K562 (cell line): ENCODE measurements at regions not wholly inside any gene's neighbourhood (a gene's known extent, or its start where the extent isn't known, plus 50 kb on each side); places are given as distances from the start of the nearest gene placed in this dataset.
A peak's percentile ranks its signal among the peaks of the same experiment; 100 is the strongest.

Experiments
- CBX3 ChIP-seq, 2 experiments: IDR thresholded peaks; 1 replicate in 1 of 2; 2 replicates in 1 of 2; pipeline ENCODE4 v1.6.1; 2012; ENCODE audit warnings: inconsistent platforms in 2 of 2, low read length in 2 of 2, borderline replicate concordance in 1 of 2, control low read depth in 1 of 2
- CBX5 ChIP-seq: IDR thresholded peaks from 2 replicates; pipeline ENCODE4 v1.6.1; 2014; ENCODE audit warnings: low read depth, borderline replicate concordance
- DDX20 ChIP-seq: fragments of 450-650 bp; IDR thresholded peaks from 2 replicates; pipeline ENCODE4 v1.6.1; 2016; ENCODE audit warnings: missing genetic modification characterization, low read depth, mild to moderate bottlenecking, missing compliant biosample characterization, moderate library complexity
- FOXM1 ChIP-seq, 2 experiments: fragments of 450-650 bp in 1 of 2; sonication (generic) in 1 of 2; formaldehyde crosslinking in 1 of 2; IDR thresholded peaks; 2 replicates each; pipeline versions ENCODE4 v1.6.1 to v1.9.0; 2017 to 2022; ENCODE audit warnings: low read depth in 2 of 2, mild to moderate bottlenecking in 2 of 2, missing genetic modification reagents in 1 of 2, moderate library complexity in 1 of 2
- JUND ChIP-seq, 2 experiments: IDR thresholded peaks; 2 replicates in 1 of 2; 3 replicates in 1 of 2; pipeline ENCODE4 v1.6.1; 2011; ENCODE audit warnings: borderline replicate concordance in 2 of 2, low read depth in 2 of 2, low read length in 2 of 2, improper control_type of control experiment in 1 of 2, missing biosample characterization in 1 of 2, missing genetic modification characterization in 1 of 2, missing genetic modification reagents in 1 of 2
- MBD2 ChIP-seq: sonication (generic); IDR thresholded peaks from 2 replicates; pipeline ENCODE4 v1.6.1; 2016; ENCODE audit warnings: low read depth, borderline replicate concordance
- MCM5 ChIP-seq: fragments of 450-650 bp; IDR thresholded peaks from 2 replicates; pipeline ENCODE4 v1.6.1; 2016; ENCODE audit warnings: low read depth
- MEIS2 ChIP-seq: fragments of 450-650 bp; IDR thresholded peaks from 2 replicates; pipeline ENCODE4 v1.6.1; 2014; ENCODE audit warnings: mild to moderate bottlenecking; ENCODE audit not compliant: partially characterized antibody
- MYNN ChIP-seq, 2 experiments: sonication (generic); formaldehyde crosslinking in 1 of 2; IDR thresholded peaks; 2 replicates each; pipeline versions ENCODE4 v1.5.0 to v1.6.1; 2016 to 2020; ENCODE audit warnings: antibody characterized with exemption in 1 of 2, missing genetic modification reagents in 1 of 2
- NRF1 ChIP-seq, 2 experiments: fragments of 450-650 bp; IDR thresholded peaks in 1 of 2; conservative IDR thresholded peaks in 1 of 2; 2 replicates each; pipeline ENCODE4 v1.6.1; 2014; ENCODE audit warnings: mild to moderate bottlenecking in 2 of 2
- PPARD ChIP-seq: fragments of 250-450 bp; sonication (Bioruptor Pico); IDR thresholded peaks from 2 replicates; pipeline ENCODE4 v1.8.0; 2022; ENCODE audit warnings: inconsistent platforms, mild to moderate bottlenecking, moderate library complexity
- ZBTB1 ChIP-seq: sonication (generic); formaldehyde crosslinking; IDR thresholded peaks from 2 replicates; pipeline ENCODE4 v1.8.1; 2023; ENCODE audit warnings: missing genetic modification reagents, low read depth, mild to moderate bottlenecking, borderline replicate concordance
- TF ChIP-seq, protein P1 (sequence below), 2 experiments: fragments of 450-650 bp; formaldehyde crosslinking in 1 of 2; IDR thresholded peaks; 2 replicates each; pipeline versions ENCODE4 v1.4.0 to v1.6.1; 2014 to 2020; ENCODE audit warnings: mild to moderate bottlenecking in 2 of 2, borderline replicate concordance in 1 of 2, low read depth in 1 of 2
- TF ChIP-seq, protein P2 (sequence below), 2 experiments: IDR thresholded peaks in 1 of 2; conservative IDR thresholded peaks in 1 of 2; 2 replicates each; pipeline ENCODE4 v1.6.1; 2016; ENCODE audit warnings: low read depth in 2 of 2, mild to moderate bottlenecking in 1 of 2, missing compliant biosample characterization in 1 of 2, missing genetic modification characterization in 1 of 2, moderate library complexity in 1 of 2

DNA sequence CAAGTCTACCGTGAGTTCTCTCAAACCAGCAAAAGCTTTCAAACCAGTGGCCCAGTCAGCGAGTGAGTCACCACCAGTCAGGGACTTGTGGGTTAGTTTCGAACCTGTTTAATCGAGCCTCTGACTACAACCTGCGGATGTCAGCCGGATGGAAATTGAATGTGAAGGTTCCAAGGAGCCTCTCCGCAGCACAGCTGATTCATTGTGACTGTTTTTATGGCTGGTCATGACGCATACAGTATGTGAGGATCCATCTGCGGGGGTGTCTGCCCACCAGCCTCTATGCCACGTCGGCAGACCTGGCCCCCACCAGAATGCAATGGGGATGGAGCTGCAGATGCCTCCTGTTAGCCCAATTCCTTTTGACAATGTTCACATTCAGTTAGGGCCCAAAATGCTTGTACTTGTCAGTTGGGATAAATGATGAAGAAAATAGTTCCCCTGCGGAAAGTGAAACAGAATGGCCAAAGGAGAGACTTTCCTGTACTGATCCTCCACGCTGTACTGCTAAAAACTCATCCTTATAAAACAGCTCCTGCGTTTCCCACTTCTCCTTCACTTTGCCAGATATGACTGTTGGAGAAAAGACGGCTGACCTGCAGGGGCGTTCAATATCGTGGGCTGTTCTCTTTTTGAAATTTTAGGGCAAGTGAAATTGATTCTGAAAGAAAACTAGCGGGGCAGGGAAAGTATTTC, 206.6 kb downstream of the TFAP2B start (continued):
- TF ChIP-seq ZBTB1 (CRISPR knock-in tag) (no peak), MBD2 (peak; percentile 54), MEIS2 (peak; percentile 45), PPARD (no peak), MCM5 (no peak), JUND (IDR thresholded peaks at IDR 0.05; ENCODE audit: borderline replicate concordance, low read depth, low read length) (peak; percentile 97), JUND (tag; IDR thresholded peaks at IDR 0.05; ENCODE audit: borderline replicate concordance, low read depth, low read length) (peak; percentile 94; the same call in 2 of the 3 replicates), CBX5 (no peak), NRF1 (conservative IDR thresholded peaks at IDR 0.05 in 1 of 2, IDR thresholded peaks at IDR 0.05 in 1 of 2) (peak; percentile 16 to 29; a peak in 1 of 4 replicates), CBX3 (IDR thresholded peaks at IDR 0.05; ENCODE audit: borderline replicate concordance in 1 of 2, low read length in 2 of 2) (peak in 1 of 2 experiments; percentile 28; a peak in 1 of 3 replicates), MYNN (IDR thresholded peaks at IDR 0.05) (peak; percentile 32; the same call in 1 of the 2 replicates), MYNN (CRISPR knock-in tag; IDR thresholded peaks at IDR 0.05) (no peak), DDX20 (tag) (no peak), FOXM1 (IDR thresholded peaks at IDR 0.05; ENCODE audit: low read depth) (peak; percentile 27; the same call in 1 of the 2 replicates), FOXM1 (CRISPR knock-in tag; IDR thresholded peaks at IDR 0.05; ENCODE audit: low read depth) (no peak)
- TF ChIP-seq, protein P1, sequence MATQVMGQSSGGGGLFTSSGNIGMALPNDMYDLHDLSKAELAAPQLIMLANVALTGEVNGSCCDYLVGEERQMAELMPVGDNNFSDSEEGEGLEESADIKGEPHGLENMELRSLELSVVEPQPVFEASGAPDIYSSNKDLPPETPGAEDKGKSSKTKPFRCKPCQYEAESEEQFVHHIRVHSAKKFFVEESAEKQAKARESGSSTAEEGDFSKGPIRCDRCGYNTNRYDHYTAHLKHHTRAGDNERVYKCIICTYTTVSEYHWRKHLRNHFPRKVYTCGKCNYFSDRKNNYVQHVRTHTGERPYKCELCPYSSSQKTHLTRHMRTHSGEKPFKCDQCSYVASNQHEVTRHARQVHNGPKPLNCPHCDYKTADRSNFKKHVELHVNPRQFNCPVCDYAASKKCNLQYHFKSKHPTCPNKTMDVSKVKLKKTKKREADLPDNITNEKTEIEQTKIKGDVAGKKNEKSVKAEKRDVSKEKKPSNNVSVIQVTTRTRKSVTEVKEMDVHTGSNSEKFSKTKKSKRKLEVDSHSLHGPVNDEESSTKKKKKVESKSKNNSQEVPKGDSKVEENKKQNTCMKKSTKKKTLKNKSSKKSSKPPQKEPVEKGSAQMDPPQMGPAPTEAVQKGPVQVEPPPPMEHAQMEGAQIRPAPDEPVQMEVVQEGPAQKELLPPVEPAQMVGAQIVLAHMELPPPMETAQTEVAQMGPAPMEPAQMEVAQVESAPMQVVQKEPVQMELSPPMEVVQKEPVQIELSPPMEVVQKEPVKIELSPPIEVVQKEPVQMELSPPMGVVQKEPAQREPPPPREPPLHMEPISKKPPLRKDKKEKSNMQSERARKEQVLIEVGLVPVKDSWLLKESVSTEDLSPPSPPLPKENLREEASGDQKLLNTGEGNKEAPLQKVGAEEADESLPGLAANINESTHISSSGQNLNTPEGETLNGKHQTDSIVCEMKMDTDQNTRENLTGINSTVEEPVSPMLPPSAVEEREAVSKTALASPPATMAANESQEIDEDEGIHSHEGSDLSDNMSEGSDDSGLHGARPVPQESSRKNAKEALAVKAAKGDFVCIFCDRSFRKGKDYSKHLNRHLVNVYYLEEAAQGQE (IDR thresholded peaks at IDR 0.05; ENCODE audit: borderline replicate concordance): peak; percentile 53
- TF ChIP-seq, protein P1 (CRISPR knock-in tag; IDR thresholded peaks at IDR 0.05; ENCODE audit: low read depth): no peak
- TF ChIP-seq, protein P2, sequence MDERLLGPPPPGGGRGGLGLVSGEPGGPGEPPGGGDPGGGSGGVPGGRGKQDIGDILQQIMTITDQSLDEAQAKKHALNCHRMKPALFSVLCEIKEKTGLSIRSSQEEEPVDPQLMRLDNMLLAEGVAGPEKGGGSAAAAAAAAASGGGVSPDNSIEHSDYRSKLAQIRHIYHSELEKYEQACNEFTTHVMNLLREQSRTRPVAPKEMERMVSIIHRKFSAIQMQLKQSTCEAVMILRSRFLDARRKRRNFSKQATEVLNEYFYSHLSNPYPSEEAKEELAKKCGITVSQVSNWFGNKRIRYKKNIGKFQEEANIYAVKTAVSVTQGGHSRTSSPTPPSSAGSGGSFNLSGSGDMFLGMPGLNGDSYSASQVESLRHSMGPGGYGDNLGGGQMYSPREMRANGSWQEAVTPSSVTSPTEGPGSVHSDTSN (CRISPR knock-in tag; IDR thresholded peaks at IDR 0.05; ENCODE audit: low read depth): no peak
- TF ChIP-seq, protein P2 (tag; conservative IDR thresholded peaks at IDR 0.05; ENCODE audit: low read depth): peak; percentile 72
